ENCODE measurements at regions not wholly inside any gene's neighbourhood (a gene's known extent, or its start where the extent isn't known, plus 50 kb on each side); places are given as distances from the start of the nearest gene placed in this dataset.

GRCh38 chrX:27924718-27925117 is 56.5 kb downstream of the DCAF8L1 start:
- TF ChIP-seq, protein P1, sequence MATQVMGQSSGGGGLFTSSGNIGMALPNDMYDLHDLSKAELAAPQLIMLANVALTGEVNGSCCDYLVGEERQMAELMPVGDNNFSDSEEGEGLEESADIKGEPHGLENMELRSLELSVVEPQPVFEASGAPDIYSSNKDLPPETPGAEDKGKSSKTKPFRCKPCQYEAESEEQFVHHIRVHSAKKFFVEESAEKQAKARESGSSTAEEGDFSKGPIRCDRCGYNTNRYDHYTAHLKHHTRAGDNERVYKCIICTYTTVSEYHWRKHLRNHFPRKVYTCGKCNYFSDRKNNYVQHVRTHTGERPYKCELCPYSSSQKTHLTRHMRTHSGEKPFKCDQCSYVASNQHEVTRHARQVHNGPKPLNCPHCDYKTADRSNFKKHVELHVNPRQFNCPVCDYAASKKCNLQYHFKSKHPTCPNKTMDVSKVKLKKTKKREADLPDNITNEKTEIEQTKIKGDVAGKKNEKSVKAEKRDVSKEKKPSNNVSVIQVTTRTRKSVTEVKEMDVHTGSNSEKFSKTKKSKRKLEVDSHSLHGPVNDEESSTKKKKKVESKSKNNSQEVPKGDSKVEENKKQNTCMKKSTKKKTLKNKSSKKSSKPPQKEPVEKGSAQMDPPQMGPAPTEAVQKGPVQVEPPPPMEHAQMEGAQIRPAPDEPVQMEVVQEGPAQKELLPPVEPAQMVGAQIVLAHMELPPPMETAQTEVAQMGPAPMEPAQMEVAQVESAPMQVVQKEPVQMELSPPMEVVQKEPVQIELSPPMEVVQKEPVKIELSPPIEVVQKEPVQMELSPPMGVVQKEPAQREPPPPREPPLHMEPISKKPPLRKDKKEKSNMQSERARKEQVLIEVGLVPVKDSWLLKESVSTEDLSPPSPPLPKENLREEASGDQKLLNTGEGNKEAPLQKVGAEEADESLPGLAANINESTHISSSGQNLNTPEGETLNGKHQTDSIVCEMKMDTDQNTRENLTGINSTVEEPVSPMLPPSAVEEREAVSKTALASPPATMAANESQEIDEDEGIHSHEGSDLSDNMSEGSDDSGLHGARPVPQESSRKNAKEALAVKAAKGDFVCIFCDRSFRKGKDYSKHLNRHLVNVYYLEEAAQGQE (IDR thresholded peaks at IDR 0.05; ENCODE audit: insufficient replicate concordance, low read depth), result no peak
- TF ChIP-seq CTCF (IDR thresholded peaks at IDR 0.05; ENCODE audit: insufficient read depth, low read length) (no peak), POLR2AphosphoS5 (IDR thresholded peaks at IDR 0.05; ENCODE audit: low read depth) (no peak), GABPA (IDR thresholded peaks at IDR 0.05; ENCODE audit: low read depth) (no peak), SPI1 (IDR thresholded peaks at IDR 0.05; ENCODE audit: borderline replicate concordance, low read depth) (no peak)
- no peak overlapping the region for H3K27ac ChIP-seq (replicated peaks)
- no peak overlapping the region for H3K4me3 ChIP-seq (replicated peaks; ENCODE audit: insufficient read depth, low read length)
- no peak for DNase-seq (ENCODE audit: low read depth in 1 of 2, low spot score in 1 of 2)
- no peaks in the 10 kb centered on the region for H3K27me3 ChIP-seq (ENCODE audit: insufficient read depth, poor library complexity, severe bottlenecking)

DNA sequence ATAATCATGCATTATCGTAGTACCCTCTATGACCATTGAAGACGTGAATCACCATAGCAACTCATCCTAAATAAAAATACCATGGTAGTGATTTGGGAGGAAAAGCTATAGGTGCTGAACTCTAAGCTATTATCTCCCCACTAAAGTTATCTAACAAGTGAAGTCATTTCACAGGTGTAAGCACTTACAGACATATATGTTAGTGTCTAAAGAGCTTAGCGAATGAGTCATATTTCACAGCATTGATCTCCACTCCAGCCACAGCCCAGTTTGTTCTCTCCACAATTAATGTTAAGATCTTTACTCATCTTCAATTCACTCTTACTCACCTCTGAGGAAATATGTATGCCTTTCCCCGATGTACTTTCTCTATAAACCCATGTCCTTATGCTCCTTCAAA is 57.0 kb downstream of the DCAF8L1 start:
- H3K4me3 ChIP-seq (replicated peaks; ENCODE audit: insufficient read depth, low read length), result no peak overlapping the region
- TF ChIP-seq POLR2AphosphoS5 (IDR thresholded peaks at IDR 0.05; ENCODE audit: low read depth) (no peak), CTCF (IDR thresholded peaks at IDR 0.05; ENCODE audit: insufficient read depth, low read length) (no peak), SPI1 (IDR thresholded peaks at IDR 0.05; ENCODE audit: borderline replicate concordance, low read depth) (no peak), GABPA (IDR thresholded peaks at IDR 0.05; ENCODE audit: low read depth) (no peak)
- TF ChIP-seq, protein P1 (IDR thresholded peaks at IDR 0.05; ENCODE audit: insufficient replicate concordance, low read depth), result no peak
- no peaks in the 10 kb centered on the region for H3K27me3 ChIP-seq (ENCODE audit: insufficient read depth, poor library complexity, severe bottlenecking)
- H3K27ac ChIP-seq (replicated peaks), result no peak overlapping the region
- DNase-seq (ENCODE audit: low read depth in 1 of 2, low spot score in 1 of 2), result no peak

DNA sequence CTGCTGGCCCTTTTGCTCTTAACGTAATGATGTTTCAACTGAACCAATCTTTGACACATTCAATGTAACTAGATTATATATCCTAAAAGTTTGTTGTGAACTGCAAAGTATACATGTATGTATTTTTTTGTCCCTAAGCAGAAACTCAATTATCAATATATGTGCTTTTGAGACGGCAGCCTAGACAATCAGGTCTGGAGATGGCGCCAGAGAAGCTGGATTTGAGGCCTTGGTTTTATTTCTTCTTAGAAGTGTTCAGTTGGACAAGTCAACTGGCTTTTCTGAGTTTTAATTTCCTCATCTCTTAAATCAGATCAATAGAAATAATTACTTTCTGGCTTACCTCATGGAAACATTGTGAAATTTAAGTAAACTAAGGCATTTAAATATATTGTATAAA is 62.5 kb downstream of the DCAF8L1 start:
- no peak for DNase-seq (ENCODE audit: low read depth in 1 of 2, low spot score in 1 of 2)
- TF ChIP-seq POLR2AphosphoS5 (IDR thresholded peaks at IDR 0.05; ENCODE audit: low read depth) (no peak), GABPA (IDR thresholded peaks at IDR 0.05; ENCODE audit: low read depth) (no peak), SPI1 (IDR thresholded peaks at IDR 0.05; ENCODE audit: borderline replicate concordance, low read depth) (no peak), CTCF (IDR thresholded peaks at IDR 0.05; ENCODE audit: insufficient read depth, low read length) (no peak)
- TF ChIP-seq, protein P1 (IDR thresholded peaks at IDR 0.05; ENCODE audit: insufficient replicate concordance, low read depth), result no peak
- H3K4me3 ChIP-seq (replicated peaks; ENCODE audit: insufficient read depth, low read length), result no peak overlapping the region
- H3K27me3 ChIP-seq (ENCODE audit: insufficient read depth, poor library complexity, severe bottlenecking), result no peaks in the 10 kb centered on the region
- H3K27ac ChIP-seq (replicated peaks), result no peak overlapping the region

Data from HL-60 (cell line).